Posterior vena cava (tissue), 2 donors: ENCODE measurements at regions not wholly inside any gene's neighbourhood (a gene's known extent, or its start where the extent isn't known, plus 50 kb on each side); places are given as distances from the start of the nearest gene placed in this dataset.
"Not testable (repeated sequence)": the region's sequence is repeated elsewhere in the genome, so short reads cannot be mapped to it uniquely, and the experiment has no call there.

Source experiments
- DNase-seq: peaks from one replicate; pipeline ENCODE4 v3.0.0-alpha.2; 2020; ENCODE audit warnings: low spot score
- intact Hi-C, 2 donors: fragments of 100-400 bp; cut with DNase I; formaldehyde crosslinking; loops; one replicate each; pipeline versions ENCODE4 v1.14.1 to v1.14.2; 2022 to 2023
- donor health status: DM: yes; HTN: yes; CAD: no.
- donor health status: DM: yes; HTN: yes; CAD: no.

DNA sequence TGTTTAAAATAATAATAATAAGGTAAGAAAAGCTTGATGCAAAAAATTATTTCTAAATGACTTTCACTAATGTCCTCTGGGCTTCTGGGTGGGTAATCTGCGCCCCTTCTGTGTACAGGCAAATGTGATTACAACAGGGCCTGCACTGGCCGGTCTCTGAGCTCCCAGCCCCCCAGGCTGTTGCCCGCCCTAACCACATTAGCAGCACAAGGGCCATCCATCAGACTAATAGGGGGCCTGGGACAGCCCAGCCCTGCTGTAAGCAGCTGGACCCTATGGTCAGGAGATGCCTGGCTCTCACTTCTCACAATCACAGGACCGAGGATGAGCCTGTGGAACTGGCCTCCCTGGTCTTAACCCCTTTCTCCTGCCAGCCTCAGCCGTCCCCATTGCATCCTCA is 388.4 kb downstream of the BUD13 start:
- intact Hi-C loops = no loop called here
- DNase-seq = no peak

DNA sequence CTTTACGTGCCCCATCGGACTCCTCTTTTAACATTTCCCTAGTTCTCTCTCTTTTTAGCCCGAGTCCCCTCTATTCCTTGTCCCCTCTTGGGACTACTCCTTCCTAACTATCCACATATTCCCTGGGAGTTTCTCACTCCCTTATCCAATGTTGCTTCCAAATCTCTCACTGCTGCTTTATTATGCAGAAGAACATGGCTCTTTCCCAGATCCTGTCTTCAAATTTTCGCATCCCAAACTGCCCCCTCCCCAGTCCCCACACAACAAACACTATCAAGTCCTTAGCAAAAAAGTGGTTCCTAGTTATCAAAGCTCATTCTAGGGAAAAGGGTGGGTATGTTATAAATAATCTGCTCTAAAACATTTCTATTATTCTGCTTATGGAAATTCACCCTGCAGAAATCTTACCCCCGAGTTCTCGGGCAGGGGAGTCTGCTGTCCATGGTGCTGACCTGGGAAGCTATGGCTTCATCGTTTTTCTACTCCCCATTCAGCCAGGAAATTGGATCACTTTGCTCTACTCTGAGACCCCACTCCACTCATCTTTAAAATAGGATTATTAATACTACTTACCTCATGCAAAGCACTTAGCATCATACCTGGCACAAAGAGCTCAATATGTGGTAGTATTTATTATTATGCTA is 393.5 kb downstream of the BUD13 start:
- no peak for DNase-seq
- intact Hi-C loops = no loop called here

GRCh38 chr11:116376547-116376946 is 396.2 kb downstream of the BUD13 start:
- intact Hi-C loops = no loop called here
- no peak for DNase-seq

- intact Hi-C loops = no loop called here
- DNase-seq = no peak
Measured at GRCh38 chr11:116376054-116376453, 396.7 kb downstream of the BUD13 start.

- intact Hi-C loops = no loop called here
- DNase-seq = no peak
Measured at GRCh38 chr11:116375221-116375620, 397.6 kb downstream of the BUD13 start.

GRCh38 chr11:116374085-116374484 is 398.7 kb downstream of the BUD13 start:
- no peak for DNase-seq
- intact Hi-C loops = no loop called here

DNA sequence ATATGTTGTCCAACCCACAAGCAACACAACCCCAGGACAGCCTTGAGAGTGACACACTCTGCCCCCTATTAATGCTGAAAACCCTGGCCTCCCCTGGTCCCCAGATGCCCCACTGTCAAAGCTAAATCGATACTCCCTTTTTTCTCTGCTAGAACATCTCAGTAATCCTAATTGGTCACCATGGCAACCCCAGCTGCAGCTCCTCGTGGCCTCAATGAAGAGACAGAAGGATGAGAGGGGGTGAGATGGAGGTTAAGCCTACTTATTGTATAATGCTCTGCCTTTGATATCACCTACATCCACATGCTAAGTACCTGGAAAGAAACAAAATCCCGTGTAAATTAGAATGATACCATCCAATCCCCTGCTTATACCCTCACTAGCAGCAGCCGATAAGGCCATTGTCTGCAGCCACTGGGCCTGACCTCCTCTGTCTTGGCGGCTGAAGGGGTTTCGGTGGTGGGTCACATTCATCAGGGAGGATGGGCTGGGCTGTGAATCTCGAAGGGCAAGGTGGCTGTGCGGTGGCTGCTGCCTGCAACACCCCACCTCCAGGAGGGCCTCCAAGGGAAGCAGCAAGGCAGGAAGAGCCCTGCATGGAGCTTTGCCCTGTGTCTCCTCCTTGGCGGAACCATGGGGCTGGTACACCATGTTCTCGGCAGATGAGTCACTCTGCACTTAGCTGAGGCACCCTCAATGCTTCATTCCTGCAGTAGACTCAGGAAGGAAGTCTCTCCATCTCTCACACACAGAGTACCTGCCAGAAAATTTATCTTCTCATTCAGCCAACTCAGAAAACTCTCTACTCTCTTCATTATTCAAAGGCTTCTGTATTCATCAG is 399.5 kb downstream of the BUD13 start:
- no peak for DNase-seq
- intact Hi-C loops = no loop called here

DNA sequence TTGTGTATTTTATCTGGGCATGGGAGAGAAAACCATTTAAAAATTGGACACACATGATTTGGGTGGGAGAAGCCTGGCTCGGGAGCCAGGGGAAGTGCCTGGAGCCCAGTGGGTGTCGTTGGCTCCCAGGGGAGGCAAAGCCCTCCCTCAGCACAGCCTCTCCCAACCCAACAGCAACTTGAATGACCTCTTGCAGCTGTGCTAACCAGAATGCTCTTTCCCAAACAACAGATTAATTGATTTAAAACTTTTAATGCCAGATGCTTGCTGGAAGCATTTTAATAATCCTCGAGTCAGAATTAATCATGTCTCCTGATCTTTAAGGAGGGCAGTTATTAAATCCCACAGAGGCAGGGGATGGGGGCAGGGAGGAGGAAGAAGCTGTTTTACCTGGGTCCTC is 401.6 kb downstream of the BUD13 start:
- intact Hi-C loops = no loop called here
- no peak for DNase-seq

GRCh38 chr11:116368784-116369183 is 404.0 kb downstream of the BUD13 start:
- intact Hi-C loops = no loop called here
- no peak for DNase-seq

DNA sequence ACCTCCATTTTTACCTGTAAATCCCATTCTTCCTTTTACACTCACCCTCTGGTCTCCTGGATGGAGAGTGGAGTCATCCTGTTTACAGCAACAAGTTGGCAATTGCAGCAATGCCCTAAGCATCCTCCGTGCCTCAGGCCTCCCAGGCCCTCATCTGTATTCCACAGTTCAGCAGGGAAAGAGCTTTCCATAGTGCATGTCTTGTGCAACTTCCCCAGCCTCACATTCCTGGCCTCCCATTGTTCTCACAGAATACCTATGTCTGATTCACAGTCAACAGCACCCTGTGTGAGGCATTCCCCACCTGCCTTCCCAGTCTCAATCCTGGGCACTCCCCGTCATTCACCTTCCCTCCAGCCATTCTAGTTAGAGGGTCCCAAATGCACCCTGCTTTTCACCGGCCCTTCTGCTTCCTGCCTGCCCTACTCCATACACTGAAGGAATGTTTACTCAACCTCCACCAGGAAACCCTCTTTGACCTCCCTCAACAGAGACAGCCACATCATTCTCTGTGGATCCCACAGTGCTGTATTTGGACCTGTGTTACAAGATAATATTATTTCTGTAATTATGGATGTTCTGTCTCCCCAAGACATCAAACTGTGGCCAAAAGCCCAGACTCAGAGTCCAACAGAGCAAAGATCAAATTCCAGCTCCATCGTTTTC is 405.7 kb downstream of the BUD13 start:
- DNase-seq = no peak
- intact Hi-C loops = no loop called here

DNA sequence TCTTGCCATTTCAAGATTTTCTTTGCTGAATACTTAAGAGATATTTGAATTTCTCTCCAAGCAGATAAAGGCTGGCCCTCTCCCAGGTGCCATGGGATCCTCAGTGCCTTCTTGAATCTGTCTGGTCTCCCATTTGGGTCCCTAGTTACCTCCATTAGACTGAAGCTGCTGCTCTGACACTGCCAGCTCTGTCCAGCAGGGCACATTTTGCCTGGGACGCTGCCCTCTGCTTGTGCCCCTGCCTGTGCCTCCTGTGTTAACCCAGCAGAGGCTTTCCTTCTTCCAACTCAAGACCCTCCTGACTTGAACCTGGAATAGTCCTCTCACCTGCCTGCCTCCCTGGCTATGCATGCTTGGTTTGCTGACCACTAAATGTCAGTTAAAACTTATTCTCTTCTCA is 406.3 kb downstream of the BUD13 start:
- intact Hi-C loops = no loop called here
- DNase-seq = no peak

DNA sequence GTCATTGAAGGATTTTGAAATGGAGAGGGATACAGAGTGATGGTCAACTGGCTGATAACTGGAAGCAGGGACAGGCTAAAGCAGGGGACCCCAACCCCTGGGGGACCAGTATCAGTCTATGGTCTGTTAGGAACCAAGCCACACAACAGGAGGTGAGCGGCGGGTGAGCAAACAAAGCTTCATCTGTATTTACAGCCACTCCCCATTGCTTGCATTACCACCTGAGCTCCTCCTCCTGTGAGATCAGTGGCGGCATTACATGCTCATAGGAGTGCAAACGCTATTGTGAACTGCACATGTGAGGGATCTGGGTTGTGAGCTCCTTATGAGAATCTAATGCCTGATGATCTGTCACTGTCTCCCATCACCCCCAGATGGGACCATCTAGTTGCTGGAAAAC is 407.9 kb downstream of the BUD13 start:
- DNase-seq, intact Hi-C loops: not testable (repeated sequence)

- DNase-seq = no peak
- intact Hi-C loops = no loop called here
Measured at GRCh38 chr11:116364348-116364747, 408.4 kb downstream of the BUD13 start.

DNA sequence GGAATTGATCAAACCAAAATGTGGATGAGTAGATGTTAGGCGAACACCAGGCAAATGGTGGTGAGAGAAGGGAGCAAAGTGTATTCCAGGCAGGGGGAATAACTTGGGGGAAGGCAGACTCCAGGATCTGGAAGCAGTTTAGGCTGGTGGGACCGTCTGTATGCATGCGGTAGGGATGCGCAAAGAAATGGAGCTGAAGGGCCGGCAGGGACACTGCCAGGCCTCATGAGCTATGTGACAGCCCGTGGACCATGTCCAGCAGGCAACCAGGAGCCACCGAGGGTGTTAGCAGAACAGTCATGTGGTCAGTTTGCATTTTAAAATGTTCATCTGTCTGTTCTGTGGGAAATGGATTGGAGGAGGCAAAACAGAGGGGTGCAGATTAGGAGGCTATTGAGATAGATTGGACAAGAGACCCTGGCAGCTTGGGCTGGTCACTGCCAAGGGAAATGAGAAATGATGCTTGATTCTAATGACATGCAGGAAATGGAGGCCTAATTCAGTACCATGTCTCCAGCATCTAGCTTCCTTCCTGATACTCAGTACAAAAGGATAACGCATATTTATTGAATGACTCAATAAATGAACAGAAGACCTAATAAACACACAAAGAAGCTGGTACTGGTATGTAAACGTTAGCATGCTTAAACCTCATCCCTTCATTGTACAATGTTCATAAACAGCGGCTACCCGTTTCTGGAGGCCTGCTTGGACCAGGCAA is 412.4 kb downstream of the BUD13 start:
- intact Hi-C loops = no loop called here
- no peak for DNase-seq

GRCh38 chr11:116357784-116358544 is 414.8 kb downstream of the BUD13 start:
- intact Hi-C loops = no loop called here

DNA sequence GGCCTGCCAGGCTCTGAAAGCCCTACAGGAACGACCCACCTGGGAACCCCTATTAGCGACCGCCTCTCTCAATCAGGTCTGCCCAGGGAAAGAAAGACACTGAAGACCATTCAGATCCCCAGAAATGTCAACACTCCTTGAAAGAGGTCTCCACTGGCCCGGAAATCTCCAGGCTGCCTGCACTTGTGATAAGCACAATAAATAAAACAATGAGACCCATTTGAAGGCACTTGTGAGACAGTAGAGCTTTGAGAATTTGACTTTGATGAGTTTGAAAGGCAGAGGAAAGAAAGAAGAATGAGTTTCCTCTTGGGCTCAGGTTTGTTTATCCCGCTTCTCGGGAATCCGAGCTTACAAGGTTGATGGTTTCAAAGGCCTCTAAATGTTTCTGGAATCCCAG is 416.3 kb downstream of the BUD13 start:
- intact Hi-C loops = no loop called here
- no peak for DNase-seq

More at GRCh38 chr11:116357784-116358544, 414.8 kb downstream of the BUD13 start:
- DNase-seq = no peak

DNA sequence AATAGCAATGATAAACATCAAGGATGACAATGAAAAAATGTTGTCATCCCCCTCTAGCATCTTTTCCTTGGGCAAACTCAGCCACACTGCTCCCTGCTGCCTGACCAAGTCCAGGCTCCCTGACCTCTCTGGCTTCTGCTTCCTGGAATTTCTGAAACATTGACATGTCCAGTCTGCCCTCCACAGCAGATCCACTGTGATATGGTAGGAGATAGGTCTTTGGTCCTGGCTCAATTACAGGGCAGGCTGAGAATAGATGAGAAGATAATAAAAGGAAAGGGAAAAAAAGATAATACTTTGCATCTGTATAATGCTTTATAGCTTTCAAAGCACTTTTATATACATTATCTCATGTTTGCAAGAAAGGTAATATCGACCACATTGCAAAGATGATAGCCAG is 417.7 kb downstream of the BUD13 start:
- DNase-seq = no peak
- intact Hi-C loops = no loop called here

- no peak for DNase-seq
- intact Hi-C loops = no loop called here
Measured at GRCh38 chr11:116353589-116353988, 419.2 kb downstream of the BUD13 start.

DNA sequence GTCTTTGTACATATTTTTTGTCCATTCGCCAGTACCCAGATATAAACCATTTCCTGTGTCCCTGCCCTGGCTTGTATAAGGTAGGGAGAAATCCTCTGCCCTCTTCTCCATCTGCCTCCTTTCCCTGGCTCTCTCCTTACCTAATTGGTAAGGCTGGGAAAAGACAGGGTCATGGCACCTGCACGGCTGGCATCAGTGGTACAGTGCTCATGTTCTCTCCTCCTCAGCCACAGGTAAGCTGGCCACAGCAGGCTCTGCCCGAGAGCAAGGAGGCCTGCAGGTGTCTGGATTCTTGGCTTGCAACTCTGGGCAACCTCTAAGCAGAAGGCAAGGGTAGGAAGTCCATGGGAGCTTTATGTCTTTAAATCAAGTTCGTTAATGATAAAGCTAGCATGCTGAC is 419.9 kb downstream of the BUD13 start:
- DNase-seq = no peak
- intact Hi-C loops = no loop called here
